ENCODE measurements at regions not wholly inside any gene's neighbourhood (a gene's known extent, or its start where the extent isn't known, plus 50 kb on each side); places are given as distances from the start of the nearest gene placed in this dataset.

DNA sequence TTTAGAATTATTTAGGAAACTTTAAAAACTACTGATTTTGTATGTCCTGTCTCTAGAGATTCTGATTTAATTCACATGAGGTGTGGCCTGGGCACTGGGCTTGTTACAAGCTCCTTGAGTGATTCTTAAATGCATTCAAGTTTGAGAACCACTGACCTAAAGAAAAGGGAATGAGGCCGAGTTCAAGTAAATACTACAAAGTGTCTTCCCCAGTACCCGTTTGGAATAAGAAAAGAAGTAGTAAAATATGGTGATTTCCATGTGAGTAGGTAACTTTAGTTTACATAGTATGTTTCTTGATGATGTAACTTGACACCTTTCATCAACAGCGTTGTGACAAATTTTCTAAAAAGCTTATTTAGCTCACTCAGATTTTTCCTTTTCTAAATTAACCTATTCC lies 1022.9 kb upstream of the NRXN1 start:
- no peaks in the 10 kb centered on the region for H3K4me1 ChIP-seq
- H3K27me3 ChIP-seq, result no peaks in the 10 kb centered on the region
- TF ChIP-seq, protein P1, sequence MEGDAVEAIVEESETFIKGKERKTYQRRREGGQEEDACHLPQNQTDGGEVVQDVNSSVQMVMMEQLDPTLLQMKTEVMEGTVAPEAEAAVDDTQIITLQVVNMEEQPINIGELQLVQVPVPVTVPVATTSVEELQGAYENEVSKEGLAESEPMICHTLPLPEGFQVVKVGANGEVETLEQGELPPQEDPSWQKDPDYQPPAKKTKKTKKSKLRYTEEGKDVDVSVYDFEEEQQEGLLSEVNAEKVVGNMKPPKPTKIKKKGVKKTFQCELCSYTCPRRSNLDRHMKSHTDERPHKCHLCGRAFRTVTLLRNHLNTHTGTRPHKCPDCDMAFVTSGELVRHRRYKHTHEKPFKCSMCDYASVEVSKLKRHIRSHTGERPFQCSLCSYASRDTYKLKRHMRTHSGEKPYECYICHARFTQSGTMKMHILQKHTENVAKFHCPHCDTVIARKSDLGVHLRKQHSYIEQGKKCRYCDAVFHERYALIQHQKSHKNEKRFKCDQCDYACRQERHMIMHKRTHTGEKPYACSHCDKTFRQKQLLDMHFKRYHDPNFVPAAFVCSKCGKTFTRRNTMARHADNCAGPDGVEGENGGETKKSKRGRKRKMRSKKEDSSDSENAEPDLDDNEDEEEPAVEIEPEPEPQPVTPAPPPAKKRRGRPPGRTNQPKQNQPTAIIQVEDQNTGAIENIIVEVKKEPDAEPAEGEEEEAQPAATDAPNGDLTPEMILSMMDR (IDR thresholded peaks at IDR 0.05; ENCODE audit: low read depth, low read length), result no peak
- no peaks in the 10 kb centered on the region for H3K9me3 ChIP-seq
- DNase-seq, result no peak
- H3K4me3 ChIP-seq (ENCODE audit: low read depth, low read length), result no peak overlapping the region
- no peaks in the 10 kb centered on the region for H3K36me3 ChIP-seq

DNA sequence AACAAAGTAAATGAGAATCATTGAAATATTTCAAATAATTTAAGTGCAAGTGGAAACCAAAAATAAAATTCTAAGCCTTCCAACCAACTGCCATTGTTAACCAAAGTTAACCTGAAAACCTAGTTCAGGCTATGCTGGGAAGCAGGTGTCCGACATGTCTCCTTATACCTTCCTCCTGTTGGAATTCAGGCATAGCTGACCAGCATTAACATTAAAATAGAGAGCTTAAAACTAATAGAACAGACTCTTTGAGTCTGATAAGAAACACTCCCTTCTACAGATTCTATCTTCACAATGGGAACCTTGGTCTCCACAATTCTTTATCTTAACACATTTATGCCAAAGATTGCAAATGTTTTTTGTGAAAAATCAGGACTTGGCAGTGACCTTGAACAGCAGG lies 1004.9 kb upstream of the NRXN1 start:
- Histone ChIP-seq H3K4me1 (no peaks in the 10 kb centered on the region), H3K9me3 (no peaks in the 10 kb centered on the region), H3K27me3 (no peaks in the 10 kb centered on the region), H3K4me3 (ENCODE audit: low read depth, low read length) (no peak overlapping the region), H3K36me3 (no peaks in the 10 kb centered on the region)
- TF ChIP-seq, protein P1 (IDR thresholded peaks at IDR 0.05; ENCODE audit: low read depth, low read length), result no peak
- no peak for DNase-seq

DNA sequence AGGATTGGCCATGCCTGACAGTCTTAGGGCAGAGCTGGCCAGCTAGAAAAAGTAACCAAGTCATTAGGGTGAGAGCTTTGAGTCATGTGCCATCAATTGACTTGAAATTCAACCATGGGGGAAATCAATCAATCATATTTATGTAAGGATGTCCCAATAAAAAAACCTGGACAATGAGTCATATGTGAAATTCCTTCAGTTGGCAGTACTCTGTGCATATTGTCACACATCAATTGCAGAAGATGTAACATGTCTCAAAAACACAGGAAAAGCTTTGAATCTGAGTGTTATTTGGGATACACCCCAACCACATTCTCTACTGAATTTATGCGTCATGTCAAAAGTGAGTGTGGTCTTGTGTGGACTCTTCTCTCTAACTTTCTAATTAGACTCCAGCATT lies 1004.1 kb upstream of the NRXN1 start:
- TF ChIP-seq, protein P1 (IDR thresholded peaks at IDR 0.05; ENCODE audit: low read depth, low read length), result no peak
- Histone ChIP-seq H3K4me1 (no peaks in the 10 kb centered on the region), H3K4me3 (ENCODE audit: low read depth, low read length) (no peak overlapping the region), H3K36me3 (no peaks in the 10 kb centered on the region), H3K9me3 (no peaks in the 10 kb centered on the region), H3K27me3 (no peaks in the 10 kb centered on the region)
- DNase-seq, result no peak

DNA sequence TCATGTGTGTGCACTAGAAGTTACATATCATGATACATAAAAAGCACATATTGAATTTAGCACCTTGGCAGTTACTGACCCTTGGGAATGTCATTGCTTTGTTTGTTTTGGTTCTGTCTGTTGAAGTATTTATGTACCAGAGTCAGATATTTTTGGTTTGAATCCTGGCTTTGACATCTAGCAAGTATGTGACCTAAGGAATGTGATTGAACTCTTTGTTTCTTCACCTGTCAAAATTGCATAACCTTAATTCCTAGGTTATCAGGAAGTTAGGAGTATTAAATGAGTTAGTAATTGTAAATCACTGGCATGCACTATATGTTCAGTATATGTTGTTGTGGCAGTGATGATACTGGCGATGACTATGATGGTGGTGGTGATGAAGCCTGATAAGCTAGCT lies 1003.5 kb upstream of the NRXN1 start:
- DNase-seq, result no peak
- no peaks in the 10 kb centered on the region for H3K27me3 ChIP-seq
- no peaks in the 10 kb centered on the region for H3K36me3 ChIP-seq
- no peaks in the 10 kb centered on the region for H3K9me3 ChIP-seq
- H3K4me3 ChIP-seq (ENCODE audit: low read depth, low read length), result no peak overlapping the region
- TF ChIP-seq, protein P1 (IDR thresholded peaks at IDR 0.05; ENCODE audit: low read depth, low read length), result no peak
- H3K4me1 ChIP-seq, result no peaks in the 10 kb centered on the region

DNA sequence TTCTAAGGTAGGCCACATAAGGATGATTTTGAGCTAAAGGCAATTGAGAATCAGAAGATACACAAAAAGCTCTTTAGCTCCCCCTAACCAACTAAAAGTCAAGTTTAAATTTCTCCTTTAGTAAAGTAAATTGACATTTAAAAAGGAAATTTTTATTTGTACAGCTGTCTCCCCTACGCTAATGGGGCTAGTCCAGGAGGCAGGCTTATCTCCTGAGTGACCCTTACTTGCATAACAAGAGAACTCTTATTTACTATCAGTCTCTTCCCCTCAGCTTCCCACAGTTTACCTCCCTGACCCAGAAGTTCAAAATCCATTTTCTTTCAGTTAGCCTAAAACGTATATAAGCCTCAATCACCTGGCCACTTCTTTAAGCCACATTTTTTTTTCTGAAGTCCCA lies 1002.8 kb upstream of the NRXN1 start:
- no peaks in the 10 kb centered on the region for H3K9me3 ChIP-seq
- no peak overlapping the region for H3K4me3 ChIP-seq (ENCODE audit: low read depth, low read length)
- H3K27me3 ChIP-seq, result no peaks in the 10 kb centered on the region
- TF ChIP-seq, protein P1 (IDR thresholded peaks at IDR 0.05; ENCODE audit: low read depth, low read length), result no peak
- no peak for DNase-seq
- H3K36me3 ChIP-seq, result no peaks in the 10 kb centered on the region
- H3K4me1 ChIP-seq, result no peaks in the 10 kb centered on the region

DNA sequence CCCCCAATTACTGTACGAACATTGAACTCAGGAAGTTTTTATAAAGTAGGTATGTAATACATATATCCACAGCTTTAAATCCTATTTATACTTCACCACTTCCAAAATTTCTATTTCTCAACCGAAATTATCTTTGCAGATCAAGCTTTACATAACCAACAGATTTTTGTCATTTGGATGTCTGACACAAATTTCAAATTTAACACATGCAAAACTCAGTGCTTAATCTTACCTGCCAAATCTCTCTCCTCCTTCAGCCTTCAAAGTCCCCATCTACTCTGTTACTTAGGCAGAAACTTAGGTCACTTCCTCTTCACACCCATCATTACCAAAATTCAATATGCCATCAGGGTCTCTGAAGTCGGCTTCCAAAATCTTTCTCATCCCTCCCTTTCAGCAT lies 990.1 kb upstream of the NRXN1 start:
- no peak overlapping the region for H3K4me3 ChIP-seq (ENCODE audit: low read depth, low read length)
- TF ChIP-seq, protein P1 (IDR thresholded peaks at IDR 0.05; ENCODE audit: low read depth, low read length), result no peak
- H3K36me3 ChIP-seq, result no peaks in the 10 kb centered on the region
- DNase-seq, result no peak
- H3K4me1 ChIP-seq, result no peaks in the 10 kb centered on the region
- H3K9me3 ChIP-seq, result no peaks in the 10 kb centered on the region
- no peaks in the 10 kb centered on the region for H3K27me3 ChIP-seq

Data from BE2C (cell line).